HEK293 (cell line): ENCODE measurements at regions not wholly inside any gene's neighbourhood (a gene's known extent, or its start where the extent isn't known, plus 50 kb on each side); places are given as distances from the start of the nearest gene placed in this dataset.

Experiments
- CTCF ChIP-seq: fragments of 450-650 bp; formaldehyde crosslinking; IDR thresholded peaks from 2 replicates; pipeline ENCODE4 v1.5.1; 2016; ENCODE audit warnings: missing biosample characterization, missing genetic modification characterization
- TCF7L2 ChIP-seq: IDR thresholded peaks from 2 replicates; pipeline ENCODE4 v1.6.1; 2011; ENCODE audit warnings: low read depth, mild to moderate bottlenecking, inconsistent platforms, low read length, moderate library complexity, borderline replicate concordance
- YY1 ChIP-seq: fragments of 450-650 bp; formaldehyde crosslinking; IDR thresholded peaks from 2 replicates; pipeline ENCODE4 v1.5.1; 2018; ENCODE audit warnings: missing biosample characterization, missing genetic modification characterization
- ZNF274 ChIP-seq, 2 experiments: fragments of 200-500 bp in 1 of 2; fragments of 450-650 bp in 1 of 2; sonication (Bioruptor generic) in 1 of 2; formaldehyde crosslinking in 1 of 2; IDR thresholded peaks; 2 replicates each; pipeline versions ENCODE4 v1.5.1 to v1.6.1; 2014 to 2016; ENCODE audit warnings: borderline replicate concordance in 1 of 2, inconsistent platforms in 1 of 2, low read length in 1 of 2, missing biosample characterization in 1 of 2, missing genetic modification characterization in 1 of 2
- ZNF670 ChIP-seq: fragments of 450-650 bp; formaldehyde crosslinking; IDR thresholded peaks from 2 replicates; pipeline ENCODE4 v1.5.1; 2016; ENCODE audit warnings: missing biosample characterization, missing genetic modification characterization, low read depth
- ZNF791 ChIP-seq: fragments of 450-650 bp; formaldehyde crosslinking; IDR thresholded peaks from 2 replicates; pipeline ENCODE4 v1.5.1; 2016; ENCODE audit warnings: missing biosample characterization, missing genetic modification characterization

- no peak for TF ChIP-seq CTCF (tag by site-specific recombination)
- TF ChIP-seq YY1: no peak
- TF ChIP-seq ZNF791: no peak
- no peak for TF ChIP-seq ZNF670 (tag by site-specific recombination)
- TF ChIP-seq ZNF274 (IDR thresholded peaks at IDR 0.05; ENCODE audit: low read length): no peak
- no peak for TF ChIP-seq ZNF274 (tag by site-specific recombination; IDR thresholded peaks at IDR 0.05; ENCODE audit: borderline replicate concordance)
- no peak for TF ChIP-seq TCF7L2
Observed at GRCh38 chr18:13983506-13983905, 68.2 kb upstream of the MC2R start.
